ENCODE measurements at regions not wholly inside any gene's neighbourhood (a gene's known extent, or its start where the extent isn't known, plus 50 kb on each side); places are given as distances from the start of the nearest gene placed in this dataset.
"Not testable (repeated sequence)": the region's sequence is repeated elsewhere in the genome, so short reads cannot be mapped to it uniquely, and the experiment has no call there.

DNA sequence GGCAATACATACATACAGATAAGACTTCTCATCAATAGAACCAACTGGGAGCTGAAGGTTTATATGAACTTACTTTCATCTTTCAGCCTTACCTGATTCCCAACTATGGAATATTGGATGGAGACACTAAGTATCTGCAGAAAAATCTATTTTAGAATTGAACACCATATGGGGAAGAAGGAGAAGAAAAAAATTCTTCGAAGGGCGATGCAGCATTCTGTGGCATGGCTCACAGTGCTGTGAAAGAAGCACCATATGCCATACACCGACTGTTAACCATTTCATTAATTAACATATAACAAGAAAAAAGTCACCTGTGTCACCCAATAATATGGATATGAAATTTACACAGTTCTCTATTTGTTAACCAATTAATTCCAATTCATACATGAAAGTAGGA is 1374.4 kb upstream of the MAP3K7 start:
- DNase-seq (ENCODE audit: low read depth, low spot score), result no peak

DNA sequence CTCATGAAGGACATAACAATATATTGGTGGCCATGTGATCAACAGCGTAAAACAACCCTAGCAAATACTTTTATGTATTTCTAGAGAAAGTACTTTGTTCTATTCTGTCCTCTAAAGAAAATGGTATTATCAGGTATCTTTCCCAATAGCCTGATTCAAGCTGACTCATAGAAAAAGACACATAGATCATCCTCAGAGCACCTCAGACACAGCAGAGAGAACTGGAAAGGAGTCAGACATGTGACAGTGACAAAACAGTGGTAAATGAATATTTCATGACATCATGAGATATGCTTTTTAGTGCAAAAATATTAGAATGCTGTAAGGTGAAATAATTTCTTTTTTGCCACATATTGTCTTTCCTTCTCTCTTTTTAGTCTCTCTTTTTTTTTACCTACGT is 1355.0 kb upstream of the MAP3K7 start:
- DNase-seq (ENCODE audit: low read depth, low spot score), result no peak

DNA sequence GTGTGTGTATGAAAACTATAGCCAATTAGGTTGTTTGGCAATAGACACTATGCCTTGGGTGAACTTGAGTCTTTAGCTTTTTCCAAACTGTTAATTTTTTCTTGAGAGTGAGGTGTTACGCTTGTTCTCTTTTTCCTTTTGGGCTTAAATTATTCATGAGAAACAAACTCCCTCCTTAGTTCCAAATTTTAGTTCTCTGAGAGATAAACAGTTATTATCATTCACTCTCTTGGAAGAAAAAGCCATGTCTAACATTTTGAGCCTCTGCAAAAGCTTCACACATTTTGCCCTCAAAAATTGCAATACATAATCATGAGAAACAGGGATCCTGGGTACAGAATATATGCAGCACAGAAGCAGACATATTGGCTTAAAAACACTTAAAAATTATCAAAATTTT is 1353.9 kb upstream of the MAP3K7 start:
- no peak for DNase-seq (ENCODE audit: low read depth, low spot score)

DNA sequence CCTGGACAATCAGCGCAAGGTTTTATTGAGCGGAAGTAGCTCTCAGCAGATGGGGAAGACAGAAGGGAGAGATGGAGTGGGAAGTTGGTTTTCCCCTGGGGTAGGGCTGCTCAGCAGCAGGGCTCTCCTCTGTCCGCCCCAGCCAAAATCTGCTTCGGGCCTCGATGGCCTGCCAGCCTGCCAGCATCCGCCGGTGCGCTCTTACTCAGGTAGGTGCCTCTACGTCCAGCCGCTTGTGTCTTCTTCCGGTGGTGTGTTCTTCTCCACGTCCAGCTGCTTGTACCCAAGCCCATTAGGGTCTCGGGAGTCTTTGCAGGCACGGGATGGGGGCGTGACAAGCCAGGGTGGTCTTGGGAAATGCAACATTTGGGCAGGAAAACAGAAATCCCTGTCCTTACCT is 1340.0 kb upstream of the MAP3K7 start:
- no peak for DNase-seq (ENCODE audit: low read depth, low spot score)

DNA sequence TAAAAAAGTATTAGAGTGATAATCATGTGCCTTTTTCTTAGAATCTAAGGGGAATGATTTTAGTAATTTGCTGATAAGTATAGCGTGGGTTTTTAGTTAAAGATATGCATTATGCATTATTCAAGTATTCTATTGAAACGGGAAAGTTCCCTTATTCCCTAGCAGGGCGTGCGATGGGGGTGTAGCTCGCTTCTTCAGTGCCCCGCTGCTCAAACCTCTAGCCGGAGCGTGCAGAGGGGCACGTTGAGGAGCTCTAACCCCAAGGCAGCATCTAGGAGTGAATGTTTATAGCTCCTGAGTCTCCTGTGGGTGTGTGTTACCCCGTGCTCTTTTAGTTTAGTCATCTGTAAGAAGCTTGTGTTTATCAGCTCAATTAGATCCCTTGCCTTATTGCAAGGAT is 1339.5 kb upstream of the MAP3K7 start:
- DNase-seq (ENCODE audit: low read depth, low spot score), result no peak

DNA sequence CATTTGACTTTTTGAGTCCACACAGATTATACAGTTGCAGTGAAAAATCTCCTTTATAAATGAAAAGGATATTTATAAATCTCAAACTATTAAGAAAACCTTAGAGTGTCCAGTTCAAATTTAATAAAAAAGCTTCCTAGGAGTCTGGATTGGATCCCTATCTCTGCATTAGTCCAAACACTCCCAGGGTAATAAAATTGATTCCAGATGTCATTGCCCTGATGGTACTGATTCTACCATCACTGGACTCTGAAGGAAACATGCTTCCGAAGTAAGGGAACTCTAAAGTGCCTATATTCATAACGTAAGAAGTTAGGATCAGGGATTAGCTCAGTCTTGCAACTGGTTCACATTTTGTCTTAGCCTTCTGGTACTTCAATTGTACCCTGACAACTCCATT is 1325.1 kb upstream of the MAP3K7 start:
- no peak for DNase-seq (ENCODE audit: low read depth, low spot score)

DNA sequence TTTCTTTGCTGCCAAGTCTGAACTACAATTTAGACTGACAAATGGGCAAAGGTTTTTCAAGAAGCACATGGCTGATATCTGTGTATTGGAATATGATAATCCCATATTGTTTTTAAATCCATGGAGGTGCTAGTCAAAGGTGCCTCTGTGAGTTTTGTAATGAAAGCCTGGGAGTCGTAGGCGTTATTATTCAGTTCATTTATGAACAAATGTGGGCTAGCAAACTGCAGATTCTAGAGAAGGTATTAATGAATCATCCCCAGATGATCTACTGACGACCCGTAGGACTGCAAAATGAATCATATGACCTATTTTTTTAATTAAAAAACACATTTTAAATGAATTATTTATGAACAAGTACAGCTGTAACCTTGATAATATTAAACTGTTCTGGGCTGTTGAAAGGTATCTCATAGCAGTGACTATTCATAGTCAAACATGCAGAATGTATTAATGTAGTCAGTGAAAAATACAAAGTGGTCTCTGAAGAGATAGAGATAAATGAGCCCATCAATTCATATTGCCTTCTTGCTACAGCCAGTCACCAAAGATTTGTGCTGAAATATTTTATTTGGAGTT is 1317.8 kb upstream of the MAP3K7 start:
- DNase-seq (ENCODE audit: low read depth, low spot score), result no peak

DNA sequence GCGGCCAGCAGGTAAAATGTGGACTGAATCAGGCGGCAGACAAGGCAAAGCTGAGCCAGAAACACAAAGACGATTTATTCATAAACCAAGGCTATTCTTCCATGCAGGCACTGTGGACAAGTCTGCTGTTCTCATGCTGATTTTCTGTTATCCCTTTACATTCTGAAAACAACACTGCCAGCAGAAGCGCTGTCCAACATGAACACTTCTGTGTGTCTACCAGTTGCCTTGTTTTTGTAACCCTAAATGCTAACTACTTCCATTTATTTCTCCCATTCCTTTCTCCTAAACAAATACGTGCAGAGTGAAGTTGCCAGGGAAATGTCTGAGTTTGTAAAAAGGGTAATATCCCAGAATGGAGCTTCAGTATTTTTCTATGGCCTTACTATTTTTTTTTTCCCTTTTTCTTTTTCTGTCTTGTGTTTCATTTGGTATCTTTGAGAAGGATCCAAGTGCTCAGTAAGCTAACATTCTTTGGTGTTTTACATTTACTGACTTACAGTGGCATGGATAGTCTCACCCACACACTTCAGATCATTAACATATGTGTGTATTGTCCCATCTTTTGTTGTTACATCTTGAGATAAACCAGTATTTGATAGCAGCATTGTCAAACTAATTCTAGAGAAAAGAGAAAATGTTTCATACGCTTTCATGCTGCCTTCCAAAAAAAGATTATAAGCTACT is 1308.9 kb upstream of the MAP3K7 start:
- DNase-seq (ENCODE audit: low read depth, low spot score), result no peak

DNA sequence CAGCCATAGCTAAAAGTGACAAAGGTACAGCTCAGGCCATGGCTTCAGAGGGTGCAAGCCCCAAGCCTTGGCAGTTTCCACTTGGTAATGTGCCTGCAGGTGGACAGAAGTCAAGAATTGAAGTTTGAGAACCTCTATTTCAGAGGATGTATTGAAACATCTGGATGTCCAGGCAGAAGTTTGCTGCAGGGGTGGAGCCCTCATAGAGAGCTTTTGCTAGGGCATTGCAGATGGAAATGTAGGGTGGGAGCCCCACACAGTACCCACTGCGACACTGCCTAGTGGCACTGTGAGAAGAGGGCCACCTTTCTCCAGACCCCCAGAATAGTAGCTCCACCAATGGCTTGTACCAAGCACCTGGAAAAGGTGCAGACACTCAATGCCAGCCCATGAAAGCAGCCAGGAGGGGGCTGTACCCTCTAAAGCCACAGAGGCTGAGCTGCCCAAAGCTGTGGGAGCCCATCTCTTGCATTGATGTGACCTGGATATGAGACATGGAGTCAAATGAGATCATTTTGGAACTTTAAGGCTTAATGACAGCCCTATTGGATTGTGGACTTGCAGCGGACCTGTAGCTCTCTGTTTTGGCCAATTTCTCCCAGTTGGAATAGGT is 1299.4 kb upstream of the MAP3K7 start:
- no peak for DNase-seq (ENCODE audit: low read depth, low spot score)

DNA sequence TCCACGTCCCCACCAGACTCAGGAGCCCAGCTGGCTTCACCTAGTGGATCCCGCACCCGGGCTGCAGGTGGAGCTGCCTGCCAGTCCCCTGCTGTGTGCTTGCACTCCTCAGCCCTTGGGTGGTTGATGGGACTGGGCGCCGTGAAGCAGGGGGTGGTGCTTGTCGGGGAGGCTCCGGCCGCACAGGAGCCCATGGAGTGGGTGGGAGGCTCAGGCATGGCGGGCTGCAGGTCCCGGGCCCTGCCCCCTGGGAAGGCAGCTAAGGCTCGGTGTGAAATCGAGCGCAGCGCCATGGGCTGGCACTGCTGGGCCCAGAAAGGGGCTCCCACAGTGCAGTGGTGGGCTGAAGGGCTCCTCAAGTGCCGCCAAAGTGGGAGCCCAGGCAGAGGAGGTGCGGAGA is 1294.9 kb upstream of the MAP3K7 start:
- DNase-seq (ENCODE audit: low read depth, low spot score), result not testable (repeated sequence)

DNA sequence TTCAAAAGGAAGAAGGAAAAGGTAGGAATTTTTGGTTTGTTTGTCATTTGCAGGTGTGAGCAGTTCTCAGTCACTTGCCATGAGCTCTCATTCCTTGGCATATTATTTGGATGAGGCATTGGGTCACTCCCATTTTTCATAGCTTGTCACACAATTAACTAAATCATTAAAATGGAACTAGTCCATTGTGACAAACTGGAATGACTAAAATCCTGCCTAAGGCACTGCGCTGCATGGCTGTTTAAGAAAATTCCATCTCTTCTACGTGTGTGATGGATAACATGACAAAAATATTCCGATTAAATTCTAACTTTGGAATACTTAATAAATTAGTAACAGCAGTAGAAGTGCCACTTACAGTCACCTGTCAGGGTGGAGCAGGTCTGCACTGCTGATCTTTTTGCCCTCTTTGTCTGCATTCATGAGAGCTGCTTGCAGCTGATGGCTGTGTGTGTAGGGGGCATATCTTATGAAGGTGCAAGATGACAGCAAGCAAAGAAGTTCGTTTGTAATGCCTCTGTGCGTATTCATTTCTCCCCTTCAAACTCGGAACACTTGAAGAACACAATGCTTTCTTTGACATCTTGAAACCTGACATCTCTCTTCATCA is 1292.6 kb upstream of the MAP3K7 start:
- DNase-seq (ENCODE audit: low read depth, low spot score), result no peak

DNA sequence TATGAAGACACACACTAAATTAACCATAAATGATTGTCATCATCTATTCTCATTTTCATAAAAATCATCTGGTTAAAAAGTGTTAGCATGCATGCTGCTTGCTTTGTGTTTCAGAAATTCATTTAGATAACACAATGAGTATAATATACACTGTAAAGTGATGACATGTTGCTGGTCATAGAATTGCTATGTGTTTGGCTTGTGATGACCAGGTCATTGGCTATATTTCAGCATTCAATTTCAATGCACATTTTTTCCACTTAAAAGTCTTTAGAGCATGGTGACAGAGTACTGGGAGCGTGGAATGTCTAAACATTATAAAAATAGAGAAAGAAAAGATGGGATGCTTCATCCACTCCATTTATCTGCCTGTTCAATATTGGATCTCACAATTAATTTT is 1291.1 kb upstream of the MAP3K7 start:
- no peak for DNase-seq (ENCODE audit: low read depth, low spot score)

DNA sequence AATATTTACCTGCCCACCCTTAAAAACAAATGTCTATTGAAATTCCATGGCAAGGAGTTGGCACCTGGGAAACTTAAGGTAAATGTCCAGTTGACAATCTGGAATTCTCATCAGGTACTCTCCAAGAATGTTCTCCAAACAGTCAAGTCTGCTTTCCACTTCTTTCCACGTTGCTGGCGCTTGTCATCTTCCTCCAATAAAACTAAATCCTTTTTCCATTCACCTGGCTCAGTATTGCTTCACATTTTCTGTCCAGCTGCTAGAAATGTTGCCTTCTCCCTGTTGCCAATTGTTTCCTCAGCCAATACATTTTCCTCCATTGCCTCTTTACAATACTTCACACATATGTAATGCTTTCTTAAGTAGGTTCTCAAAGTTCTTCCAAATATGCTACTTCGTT is 1288.1 kb upstream of the MAP3K7 start:
- DNase-seq (ENCODE audit: low read depth, low spot score), result no peak

DNA sequence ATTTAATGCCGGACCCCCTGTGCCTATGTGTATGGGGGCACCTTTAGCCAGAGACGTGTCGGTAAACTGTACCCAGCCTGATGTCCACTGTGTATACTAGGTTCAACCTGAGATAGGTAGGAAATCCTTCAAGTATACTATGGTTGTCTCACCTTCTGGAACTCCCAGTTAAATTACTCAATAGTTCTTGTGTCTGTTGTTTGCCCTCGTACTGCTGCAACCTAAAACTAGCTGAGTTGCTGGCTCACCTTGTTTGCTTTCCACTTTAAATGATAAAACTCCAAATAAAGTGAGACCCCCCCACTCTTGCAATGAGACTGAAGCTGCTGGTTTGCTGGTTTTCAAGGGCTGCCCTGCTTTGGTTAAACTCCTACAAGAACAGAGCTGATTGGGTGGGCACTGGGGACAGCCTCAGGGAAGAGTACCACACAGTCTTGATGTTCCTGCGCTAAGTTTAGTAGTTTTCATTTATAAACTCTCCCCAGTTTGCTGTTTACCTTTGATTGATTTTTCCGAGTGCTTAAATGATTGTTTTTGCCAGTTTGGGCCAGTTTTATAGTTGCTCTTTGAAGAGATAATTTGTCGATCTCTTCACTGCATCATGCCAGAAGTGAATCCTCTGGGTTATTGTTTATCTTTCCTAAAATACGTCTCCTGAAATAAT is 1281.8 kb upstream of the MAP3K7 start:
- no peak for DNase-seq (ENCODE audit: low read depth, low spot score)

DNA sequence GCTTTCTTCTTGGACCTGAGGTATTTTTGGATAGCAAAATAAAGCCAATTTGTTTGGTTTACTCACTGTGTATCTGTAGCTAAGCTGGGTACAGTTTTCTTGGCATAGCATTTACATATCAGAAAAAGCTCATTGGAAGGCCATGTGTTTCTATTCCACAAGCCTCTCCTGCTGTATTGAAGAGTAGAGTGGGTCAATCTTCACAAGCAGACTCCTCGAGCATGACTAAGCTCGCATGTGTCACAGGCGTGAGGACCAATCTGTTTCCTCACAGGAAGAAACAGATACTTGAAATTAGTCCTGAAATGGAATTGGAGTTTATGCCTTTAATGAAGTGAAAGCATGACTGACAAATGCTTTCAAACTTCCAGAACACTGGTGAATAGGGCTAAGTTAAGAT is 1279.0 kb upstream of the MAP3K7 start:
- no peak for DNase-seq (ENCODE audit: low read depth, low spot score)

DNA sequence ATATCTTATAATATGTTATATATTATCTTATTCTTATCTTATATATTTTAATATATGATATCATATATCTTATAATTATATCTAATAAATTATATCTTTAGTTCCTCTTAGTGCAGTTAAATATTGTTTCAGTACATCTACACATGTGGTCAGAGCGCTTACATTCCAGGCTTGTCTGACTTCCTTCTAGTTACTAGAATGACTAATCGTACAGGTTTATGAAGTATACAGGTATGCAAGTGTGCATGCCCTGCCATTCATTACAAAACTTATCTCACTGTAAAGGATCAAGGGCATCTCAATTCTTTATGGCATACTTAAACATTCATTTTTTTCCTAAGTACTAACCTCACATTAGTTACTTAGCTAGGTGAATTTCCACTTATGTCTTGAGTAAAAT is 1278.0 kb upstream of the MAP3K7 start:
- DNase-seq (ENCODE audit: low read depth, low spot score), result no peak

DNA sequence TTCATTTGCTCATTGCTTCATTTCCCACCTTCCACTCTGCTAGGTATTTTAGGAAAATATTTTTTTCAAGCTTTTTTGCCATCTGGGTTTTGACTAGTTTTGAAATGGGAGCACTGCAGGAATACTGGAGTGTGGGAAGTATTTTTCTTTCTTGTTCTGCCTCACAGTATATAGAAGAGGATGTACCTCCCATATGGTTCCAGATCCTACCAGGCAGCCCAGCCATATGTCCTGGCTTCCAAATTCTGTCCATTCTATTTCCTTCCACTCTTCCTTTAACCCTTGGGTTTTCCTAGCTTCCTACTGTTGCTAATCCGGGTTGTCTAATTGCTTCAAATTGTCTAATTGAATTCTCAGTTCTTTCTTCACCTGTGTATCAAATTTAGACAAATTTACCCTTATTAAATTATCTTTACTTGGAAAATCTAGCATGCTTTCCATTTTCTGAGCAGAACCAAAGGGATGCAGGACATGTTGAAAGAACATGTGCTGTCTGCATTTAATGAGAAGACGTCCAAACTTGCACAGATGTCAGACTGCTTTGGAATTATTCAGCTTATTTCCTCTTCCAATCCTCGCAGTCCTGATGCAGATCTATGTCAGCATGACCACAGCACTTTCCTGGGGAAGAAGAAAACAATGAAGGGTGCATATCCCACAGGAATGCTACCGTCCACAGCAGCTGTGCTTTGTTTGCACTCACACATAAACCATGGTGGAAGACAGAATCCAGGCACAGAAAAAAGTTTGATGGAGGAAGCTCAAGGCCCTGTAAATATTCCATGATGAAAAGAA is 1273.9 kb upstream of the MAP3K7 start:
- no peak for DNase-seq (ENCODE audit: low read depth, low spot score)

DNA sequence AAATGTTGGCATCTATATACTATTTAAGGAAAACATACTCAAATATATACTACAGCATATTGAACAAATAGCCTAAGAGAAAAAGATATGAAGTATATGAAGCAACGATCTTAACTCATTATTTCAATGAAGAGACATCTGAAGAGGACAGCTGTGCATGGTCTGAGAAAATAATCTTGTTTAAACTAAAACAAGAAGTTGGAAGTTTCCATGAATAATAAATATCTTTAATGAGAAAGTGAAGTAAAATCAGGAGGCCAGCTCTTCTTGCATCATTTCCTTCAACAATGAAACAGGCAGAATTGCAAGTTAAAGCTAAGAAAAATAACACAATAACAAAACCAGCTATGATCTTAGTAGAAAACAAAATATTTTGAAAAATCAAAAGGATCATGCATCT is 1265.4 kb upstream of the MAP3K7 start:
- DNase-seq (ENCODE audit: low read depth, low spot score), result no peak

DNA sequence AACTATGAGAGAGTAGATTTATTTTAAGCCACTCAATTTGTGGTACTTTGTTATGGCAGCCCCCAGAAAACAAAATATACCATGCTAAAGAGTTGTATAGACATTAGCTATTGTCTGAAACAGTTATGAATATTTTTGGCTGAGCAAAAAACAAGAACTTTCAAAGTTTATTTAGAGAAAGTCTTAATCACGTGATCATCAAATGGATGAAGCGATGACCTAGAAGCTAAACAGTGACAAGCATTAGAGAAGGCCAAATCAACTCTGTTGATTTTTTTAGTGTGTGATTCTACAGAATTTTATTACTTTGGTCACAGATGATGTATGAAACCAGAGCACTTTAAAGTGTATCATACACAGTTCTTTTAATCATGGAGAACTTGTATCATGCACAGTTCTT is 1247.9 kb upstream of the MAP3K7 start:
- DNase-seq (ENCODE audit: low read depth, low spot score), result no peak

DNA sequence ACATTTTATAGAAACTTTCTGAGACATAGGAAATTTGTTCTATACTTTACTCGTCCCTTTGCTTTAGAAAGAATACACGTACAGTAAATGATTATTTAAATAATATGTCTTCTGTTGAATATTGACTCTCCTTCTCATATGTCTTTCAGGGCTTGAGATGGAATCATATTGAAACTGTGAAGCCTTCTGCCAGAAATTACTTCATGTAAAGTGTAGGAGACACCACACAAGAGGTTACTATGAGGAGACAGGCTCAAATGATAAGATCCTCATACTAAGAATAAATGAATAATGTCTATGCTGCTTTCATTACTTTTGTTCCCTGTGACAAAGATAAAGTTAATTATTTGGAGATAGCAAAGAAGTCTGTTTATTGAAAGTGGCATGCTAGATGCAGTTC is 1240.3 kb upstream of the MAP3K7 start:
- DNase-seq (ENCODE audit: low read depth, low spot score), result no peak

DNA sequence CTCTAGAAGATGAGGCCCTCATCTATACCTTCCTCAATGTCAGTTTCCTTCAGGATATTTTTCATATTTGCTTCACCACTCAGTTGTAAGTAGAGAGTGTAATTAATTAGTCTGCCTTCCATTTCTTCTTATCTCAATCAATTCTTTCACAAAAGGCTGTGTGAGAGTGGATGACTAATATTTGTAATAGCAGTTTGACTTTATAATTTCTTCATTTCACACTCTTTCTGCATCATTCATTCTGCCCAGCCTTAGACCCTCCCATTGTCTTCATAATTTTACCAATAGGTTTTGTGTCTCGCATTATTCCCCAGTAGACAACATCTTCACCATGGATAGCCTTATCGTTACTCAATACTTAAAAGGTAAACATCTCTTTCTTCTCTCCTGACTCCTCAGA is 1239.3 kb upstream of the MAP3K7 start:
- no peak for DNase-seq (ENCODE audit: low read depth, low spot score)

DNA sequence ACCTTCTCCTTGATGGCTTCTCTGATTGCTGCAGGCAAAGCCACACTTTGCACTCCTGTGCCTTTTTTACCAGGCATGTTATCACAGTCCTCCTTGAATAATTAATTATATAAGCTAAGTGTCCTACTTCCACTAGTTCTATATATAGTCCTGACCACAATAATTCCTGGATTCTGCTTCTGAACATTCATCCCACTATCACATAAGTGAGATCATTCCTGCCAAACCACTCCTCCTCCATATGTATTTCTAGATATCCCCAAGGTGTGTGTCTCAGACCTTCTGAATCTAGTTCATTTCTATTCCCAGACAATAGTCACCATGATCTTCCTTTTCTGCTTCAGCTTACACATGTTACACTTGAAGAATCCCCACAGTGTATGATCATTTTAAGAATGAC is 1237.5 kb upstream of the MAP3K7 start:
- no peak for DNase-seq (ENCODE audit: low read depth, low spot score)
